NCI-H1048 (cell line): ENCODE measurements at regions not wholly inside any gene's neighbourhood (a gene's known extent, or its start where the extent isn't known, plus 50 kb on each side); places are given as distances from the start of the nearest gene placed in this dataset.
"Not testable (repeated sequence)": the region's sequence is repeated elsewhere in the genome, so short reads cannot be mapped to it uniquely, and the experiment has no call there.

Experiments used
- DNase-seq: peaks from one replicate; lab custom pipeline; 2025; lab: John Stamatoyannopoulos, UW

GRCh38 chr7:4525884-4526283, 156.2 kb upstream of the FOXK1 start:
- no peak for DNase-seq

GRCh38 chr7:4527988-4528636, 154.0 kb upstream of the FOXK1 start:
- no peak for DNase-seq

- no peak for DNase-seq
Observed at GRCh38 chr7:4531236-4531635, 150.9 kb upstream of the FOXK1 start.

GRCh38 chr7:4533339-4533738, 148.8 kb upstream of the FOXK1 start:
- not testable (repeated sequence) for DNase-seq

- no peak for DNase-seq
Observed at GRCh38 chr7:4549681-4550080, 132.4 kb upstream of the FOXK1 start.

GRCh38 chr7:4550117-4550516, 132.0 kb upstream of the FOXK1 start:
- DNase-seq = no peak

GRCh38 chr7:4552985-4553384, 129.1 kb upstream of the FOXK1 start:
- DNase-seq = no peak

- peak; percentile 61 for DNase-seq
Observed at GRCh38 chr7:4556868-4557793, 125.0 kb upstream of the FOXK1 start.

GRCh38 chr7:4561795-4562194, 120.3 kb upstream of the FOXK1 start:
- no peak for DNase-seq

GRCh38 chr7:4566714-4567113, 115.4 kb upstream of the FOXK1 start:
- DNase-seq = no peak

- no peak for DNase-seq
Observed at GRCh38 chr7:4574851-4575250, 107.2 kb upstream of the FOXK1 start.

- DNase-seq = no peak
Observed at GRCh38 chr7:4575254-4575653, 106.8 kb upstream of the FOXK1 start.

- no peak for DNase-seq
Observed at GRCh38 chr7:4602905-4603842, 78.9 kb upstream of the FOXK1 start.

GRCh38 chr7:4603843-4604231, 78.3 kb upstream of the FOXK1 start:
- DNase-seq = no peak

GRCh38 chr7:4604456-4604940, 77.6 kb upstream of the FOXK1 start:
- DNase-seq = no peak

- DNase-seq = no peak
Observed at GRCh38 chr7:4606797-4607196, 75.3 kb upstream of the FOXK1 start.

- DNase-seq = no peak
Observed at GRCh38 chr7:4607311-4607729, 74.8 kb upstream of the FOXK1 start.

- not testable (repeated sequence) for DNase-seq
Observed at GRCh38 chr7:4609576-4609975, 72.5 kb upstream of the FOXK1 start.

- peak; percentile 8 for DNase-seq
Observed at GRCh38 chr7:4610768-4611467, 71.2 kb upstream of the FOXK1 start.

- no peak for DNase-seq
Observed at GRCh38 chr7:4612237-4612636, 69.9 kb upstream of the FOXK1 start.
